Esophagus squamous epithelium (tissue), 5 donors: ENCODE measurements at regions not wholly inside any gene's neighbourhood (a gene's known extent, or its start where the extent isn't known, plus 50 kb on each side); places are given as distances from the start of the nearest gene placed in this dataset.

Source experiments
- DNase-seq: peaks from one replicate; lab custom pipeline; 2025; lab: John Stamatoyannopoulos, UW
- H3K27ac ChIP-seq, 4 donors: fragments of 200-600 bp; sonication (generic); one replicate each; pipeline ENCODE4 v1.5.1; 2016 to 2019; ENCODE audit warnings: mild to moderate bottlenecking in 1 of 4
- H3K27me3 ChIP-seq, 4 donors: fragments of 200-600 bp; sonication (generic); 1 replicate in 3 of 4; 2 replicates in 1 of 4; pipeline versions ENCODE4 v1.5.1 to v1.6.0; 2017 to 2021; ENCODE audit warnings: antibody characterized with exemption in 1 of 4
- H3K36me3 ChIP-seq, 3 donors: fragments of 200-600 bp; sonication (generic); one replicate each; pipeline ENCODE4 v1.5.1; 2016 to 2019
- H3K4me1 ChIP-seq, 3 donors: fragments of 200-600 bp; sonication (generic); one replicate each; pipeline ENCODE4 v1.5.1; 2017 to 2019
- H3K4me3 ChIP-seq, 4 donors: fragments of 200-600 bp; sonication (generic); 1 replicate in 3 of 4; 2 replicates in 1 of 4; pipeline ENCODE4 v1.5.1; 2016 to 2019; ENCODE audit warnings: mild to moderate bottlenecking in 2 of 4, moderate library complexity in 1 of 4
- H3K9me3 ChIP-seq, 3 donors: fragments of 200-600 bp; sonication (generic); one replicate each; pipeline ENCODE4 v1.5.1; 2016 to 2019
- POLR2A ChIP-seq, 4 donors: fragments of 450-650 bp; IDR thresholded peaks; one replicate each; pipeline ENCODE4 v1.6.1; 2017; ENCODE audit warnings: antibody characterized with exemption in 4 of 4, mild to moderate bottlenecking in 4 of 4, moderate library complexity in 3 of 4
- WGBS, 2 donors: methylation state at CpG; one replicate each; pipeline ENCODE4 v1.1.5; 2018; 5-methylcytosine and 5-hydroxymethylcytosine counted together
- intact Hi-C: fragments of 100-400 bp; cut with DNase I; formaldehyde crosslinking; loops from one replicate; pipeline ENCODE4 v1.15.0; 2022
- TF ChIP-seq, protein P1 (sequence below), 6 experiments: fragments of 450-650 bp in 4 of 6; fragments of 200-600 bp in 2 of 6; sonication (generic) in 2 of 6; IDR thresholded peaks; one replicate each; pipeline ENCODE4 v1.5.1; 2016 to 2019; ENCODE audit warnings: antibody characterized with exemption in 6 of 6, mild to moderate bottlenecking in 4 of 6, moderate library complexity in 4 of 6
- donor health status: DM: yes; HTN: yes; CAD: no.

DNA sequence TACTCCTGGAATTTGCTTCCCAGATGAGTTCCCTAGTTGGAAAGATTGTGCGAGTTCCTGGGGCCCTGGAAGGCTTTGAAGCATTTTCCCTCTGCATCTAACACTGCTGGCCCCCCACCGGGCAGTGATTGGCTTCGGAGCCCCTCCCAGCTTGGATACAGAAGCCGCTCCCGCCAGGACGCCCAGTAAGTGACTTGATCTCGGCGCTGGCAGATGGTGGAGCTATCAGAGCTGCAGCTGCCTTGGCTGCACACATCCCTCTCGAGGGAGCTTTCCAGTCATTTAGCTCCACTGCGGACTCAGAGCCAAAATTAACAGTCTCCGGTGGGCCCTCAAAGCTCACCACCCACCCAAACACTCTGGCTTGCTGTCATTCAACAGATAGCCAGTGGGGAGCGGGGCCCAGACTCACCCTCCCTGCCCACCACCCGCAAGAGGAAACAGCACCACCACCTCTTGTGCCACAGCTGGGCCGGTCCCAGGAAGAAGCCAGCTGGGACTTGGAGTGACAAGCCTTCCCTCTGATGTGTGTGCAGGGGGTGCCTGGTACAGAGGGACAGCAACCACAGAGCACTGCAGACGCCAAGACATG, 162.3 kb downstream of the TRIM29 start:
- no peak for TF ChIP-seq POLR2A (IDR thresholded peaks at IDR 0.05)
- TF ChIP-seq, protein P1, sequence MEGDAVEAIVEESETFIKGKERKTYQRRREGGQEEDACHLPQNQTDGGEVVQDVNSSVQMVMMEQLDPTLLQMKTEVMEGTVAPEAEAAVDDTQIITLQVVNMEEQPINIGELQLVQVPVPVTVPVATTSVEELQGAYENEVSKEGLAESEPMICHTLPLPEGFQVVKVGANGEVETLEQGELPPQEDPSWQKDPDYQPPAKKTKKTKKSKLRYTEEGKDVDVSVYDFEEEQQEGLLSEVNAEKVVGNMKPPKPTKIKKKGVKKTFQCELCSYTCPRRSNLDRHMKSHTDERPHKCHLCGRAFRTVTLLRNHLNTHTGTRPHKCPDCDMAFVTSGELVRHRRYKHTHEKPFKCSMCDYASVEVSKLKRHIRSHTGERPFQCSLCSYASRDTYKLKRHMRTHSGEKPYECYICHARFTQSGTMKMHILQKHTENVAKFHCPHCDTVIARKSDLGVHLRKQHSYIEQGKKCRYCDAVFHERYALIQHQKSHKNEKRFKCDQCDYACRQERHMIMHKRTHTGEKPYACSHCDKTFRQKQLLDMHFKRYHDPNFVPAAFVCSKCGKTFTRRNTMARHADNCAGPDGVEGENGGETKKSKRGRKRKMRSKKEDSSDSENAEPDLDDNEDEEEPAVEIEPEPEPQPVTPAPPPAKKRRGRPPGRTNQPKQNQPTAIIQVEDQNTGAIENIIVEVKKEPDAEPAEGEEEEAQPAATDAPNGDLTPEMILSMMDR (IDR thresholded peaks at IDR 0.05) = no peak
- Histone ChIP-seq H3K27ac (no peak overlapping the region), H3K4me1 (no peaks in the 10 kb centered on the region), H3K36me3 (no peaks in the 10 kb centered on the region), H3K27me3 (peaks cover 0 to 60% (median 0%) of the 10 kb centered on the region in 4 donors), H3K9me3 (no peaks in the 10 kb centered on the region), H3K4me3 (no peak overlapping the region)
- intact Hi-C loops = no loop called here
- DNase-seq = no peak
- 51 to 100% methylated on average over 1 to 2 of the region's 15 CpGs for WGBS, 2 donors

DNA sequence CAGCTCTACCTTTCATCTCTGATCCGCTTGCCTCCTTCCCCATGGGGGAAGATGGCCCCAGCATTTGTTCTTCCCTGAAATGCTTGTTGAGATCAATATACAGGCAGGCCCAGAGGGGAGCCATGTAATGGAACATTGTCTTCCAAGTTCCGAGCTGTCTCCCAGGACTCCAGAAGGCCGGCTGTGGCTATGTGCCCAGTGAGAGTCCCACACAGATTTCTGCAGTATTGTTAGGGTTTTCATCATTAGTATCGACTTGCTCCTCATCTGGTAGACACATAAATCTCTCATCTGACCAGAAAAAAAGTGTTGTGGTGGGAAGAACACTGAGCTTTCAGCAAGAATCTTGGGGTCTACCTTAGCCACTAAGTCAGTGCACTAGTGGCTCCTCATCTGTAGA, 163.4 kb downstream of the TRIM29 start:
- intact Hi-C loops = no loop called here
- H3K4me1 ChIP-seq = no peaks in the 10 kb centered on the region

DNA sequence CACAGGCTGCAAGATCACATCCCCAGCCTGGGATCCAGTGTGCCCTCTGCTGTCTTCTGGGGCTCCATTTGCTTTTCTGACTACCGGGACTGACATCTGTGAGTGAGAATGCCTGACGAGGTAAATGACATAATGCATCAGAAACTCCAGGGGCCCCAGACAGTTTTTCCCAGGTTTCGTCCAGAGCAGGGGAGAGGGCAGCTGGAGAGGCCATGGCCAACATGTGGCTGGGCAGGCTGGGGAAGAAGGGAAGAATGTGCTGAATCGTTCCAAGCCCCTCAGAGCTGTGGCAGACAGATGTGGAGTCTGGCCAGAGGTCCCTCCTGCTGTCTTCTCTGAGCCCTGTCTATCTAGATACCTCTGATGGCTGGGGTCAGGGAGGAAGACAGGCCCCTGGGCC, 163.9 kb downstream of the TRIM29 start:
- TF ChIP-seq, protein P1 (IDR thresholded peaks at IDR 0.05) = no peak
- TF ChIP-seq POLR2A (IDR thresholded peaks at IDR 0.05) = no peak
- no peak overlapping the region for H3K4me3 ChIP-seq
- no peaks in the 10 kb centered on the region for H3K9me3 ChIP-seq
- peaks cover 0 to 53% (median 0%) of the 10 kb centered on the region in 4 donors for H3K27me3 ChIP-seq
- WGBS, 2 donors = 57 to 68% methylated on average over 3 of the region's 4 CpGs
- DNase-seq = no peak
- intact Hi-C loops = no loop called here
- H3K36me3 ChIP-seq = no peaks in the 10 kb centered on the region
- no peaks in the 10 kb centered on the region for H3K4me1 ChIP-seq
- H3K27ac ChIP-seq = no peak overlapping the region

More for the DNA sequence above, 163.4 kb downstream of the TRIM29 start:
- no peak for DNase-seq
- Histone ChIP-seq H3K27me3 (peaks cover 0 to 56% (median 0%) of the 10 kb centered on the region in 4 donors), H3K27ac (no peak overlapping the region), H3K9me3 (no peaks in the 10 kb centered on the region), H3K36me3 (no peaks in the 10 kb centered on the region), H3K4me3 (no peak overlapping the region)
- 66 to 80% methylated on average over 4 of the region's 4 CpGs for WGBS, 2 donors
- TF ChIP-seq, protein P1 (IDR thresholded peaks at IDR 0.05) = no peak

GRCh38 chr11:119972281-119972680, 165.6 kb downstream of the TRIM29 start:
- Histone ChIP-seq H3K4me1 (no peaks in the 10 kb centered on the region), H3K4me3 (no peak overlapping the region), H3K27ac (no peak overlapping the region), H3K27me3 (peaks cover 0 to 39% (median 0%) of the 10 kb centered on the region in 4 donors), H3K9me3 (no peaks in the 10 kb centered on the region), H3K36me3 (no peaks in the 10 kb centered on the region)
- DNase-seq = no peak
- WGBS, 2 donors = 72 to 83% methylated on average over 2 of the region's 2 CpGs
- intact Hi-C loops = no loop called here
- no peak for TF ChIP-seq POLR2A (IDR thresholded peaks at IDR 0.05)
- TF ChIP-seq, protein P1 (IDR thresholded peaks at IDR 0.05) = no peak

DNA sequence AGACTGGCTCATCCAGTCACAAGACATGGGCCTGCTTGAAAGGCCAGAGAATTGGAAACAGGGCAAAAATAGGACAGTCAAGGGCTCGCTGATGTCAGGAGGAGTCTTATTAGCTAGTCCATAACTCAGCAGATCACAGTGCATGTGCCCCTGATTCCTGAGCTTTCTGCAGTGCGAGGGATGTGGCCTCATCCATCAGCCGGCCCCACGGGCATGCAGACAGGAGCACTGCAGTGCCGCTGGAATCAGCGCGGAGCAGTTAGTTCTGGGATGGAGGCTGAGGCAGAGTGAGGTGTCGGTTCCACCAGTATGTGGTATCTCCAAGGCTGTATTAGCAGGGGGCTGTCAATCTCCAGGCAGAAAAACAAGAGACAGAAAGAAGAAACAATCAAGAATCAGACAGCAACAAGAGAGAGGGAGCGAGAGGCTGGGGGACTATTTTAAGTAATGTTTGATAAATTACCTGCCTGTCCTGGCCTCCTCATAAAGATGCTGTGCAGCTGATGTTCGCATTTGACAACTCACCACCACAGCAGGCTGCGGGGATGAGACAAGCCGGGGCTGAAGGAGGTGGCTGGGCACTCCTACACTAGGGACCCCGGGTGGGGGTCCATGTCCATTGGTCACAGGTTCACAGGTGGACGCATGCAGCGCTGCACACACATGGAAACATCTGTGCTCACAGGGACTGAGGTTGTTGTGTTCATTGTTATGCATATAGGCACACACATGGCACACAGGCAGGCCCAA, 167.2 kb downstream of the TRIM29 start:
- H3K9me3 ChIP-seq = no peaks in the 10 kb centered on the region
- H3K36me3 ChIP-seq = no peaks in the 10 kb centered on the region
- no peaks in the 10 kb centered on the region for H3K4me1 ChIP-seq
- no peak for TF ChIP-seq POLR2A (IDR thresholded peaks at IDR 0.05)
- TF ChIP-seq, protein P1 (IDR thresholded peaks at IDR 0.05) = no peak
- WGBS, 2 donors = 75 to 85% methylated on average over 14 to 15 of the region's 15 CpGs
- DNase-seq = no peak
- no peak overlapping the region for H3K4me3 ChIP-seq
- H3K27me3 ChIP-seq = peaks cover 0 to 25% (median 0%) of the 10 kb centered on the region in 4 donors
- intact Hi-C loops = no loop called here
- H3K27ac ChIP-seq = no peak overlapping the region
